HCT116 (cell line): ENCODE measurements at regions not wholly inside any gene's neighbourhood (a gene's known extent, or its start where the extent isn't known, plus 50 kb on each side); places are given as distances from the start of the nearest gene placed in this dataset.

Experiments used
- SP1 ChIP-seq: IDR thresholded peaks from 2 replicates; pipeline ENCODE4 v1.6.1; 2012; ENCODE audit warnings: low read depth
- TCF7L2 ChIP-seq: IDR thresholded peaks from 2 replicates; pipeline ENCODE4 v1.7.0; 2011; ENCODE audit warnings: borderline replicate concordance, inconsistent platforms; ENCODE audit not compliant: insufficient read depth, insufficient read length; ENCODE audit errors: extremely low read depth
- TF ChIP-seq, protein P1 (sequence below), 3 experiments: fragments of 200-600 bp in 1 of 3; sonication (generic) in 1 of 3; IDR thresholded peaks in 2 of 3; conservative IDR thresholded peaks in 1 of 3; 2 replicates each; pipeline ENCODE4 v1.5.1; 2012 to 2017; ENCODE audit warnings: low read depth in 2 of 3, low read length in 2 of 3, antibody characterized with exemption in 1 of 3, borderline replicate concordance in 1 of 3, control low read depth in 1 of 3, mild to moderate bottlenecking in 1 of 3, mixed read lengths in 1 of 3, mixed run types in 1 of 3, moderate library complexity in 1 of 3; ENCODE audit not compliant: insufficient read depth in 1 of 3

DNA sequence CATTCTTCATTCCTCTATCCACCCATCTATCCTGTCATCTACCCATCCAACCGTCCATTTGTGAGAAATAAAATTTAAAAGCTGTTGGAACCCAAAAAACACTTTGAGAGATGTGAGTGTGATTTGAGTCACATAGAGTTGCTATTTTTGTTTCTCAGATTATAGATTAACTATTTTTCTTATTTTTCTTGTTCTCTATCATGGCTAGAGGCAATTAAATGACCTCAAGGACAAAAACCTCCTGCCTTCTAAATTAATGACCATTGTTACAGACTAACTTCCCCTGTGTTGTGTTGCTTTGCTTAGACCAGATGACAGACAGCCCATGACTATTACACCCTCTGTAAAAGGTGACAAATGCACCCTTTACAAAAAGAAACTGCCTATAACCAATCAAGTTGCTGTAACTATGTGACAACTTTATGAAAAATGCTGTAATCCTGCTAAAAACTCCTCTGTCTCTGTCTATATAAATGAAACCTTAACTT lies 207.9 kb upstream of the CXCR4 start:
- TF ChIP-seq, protein P1, sequence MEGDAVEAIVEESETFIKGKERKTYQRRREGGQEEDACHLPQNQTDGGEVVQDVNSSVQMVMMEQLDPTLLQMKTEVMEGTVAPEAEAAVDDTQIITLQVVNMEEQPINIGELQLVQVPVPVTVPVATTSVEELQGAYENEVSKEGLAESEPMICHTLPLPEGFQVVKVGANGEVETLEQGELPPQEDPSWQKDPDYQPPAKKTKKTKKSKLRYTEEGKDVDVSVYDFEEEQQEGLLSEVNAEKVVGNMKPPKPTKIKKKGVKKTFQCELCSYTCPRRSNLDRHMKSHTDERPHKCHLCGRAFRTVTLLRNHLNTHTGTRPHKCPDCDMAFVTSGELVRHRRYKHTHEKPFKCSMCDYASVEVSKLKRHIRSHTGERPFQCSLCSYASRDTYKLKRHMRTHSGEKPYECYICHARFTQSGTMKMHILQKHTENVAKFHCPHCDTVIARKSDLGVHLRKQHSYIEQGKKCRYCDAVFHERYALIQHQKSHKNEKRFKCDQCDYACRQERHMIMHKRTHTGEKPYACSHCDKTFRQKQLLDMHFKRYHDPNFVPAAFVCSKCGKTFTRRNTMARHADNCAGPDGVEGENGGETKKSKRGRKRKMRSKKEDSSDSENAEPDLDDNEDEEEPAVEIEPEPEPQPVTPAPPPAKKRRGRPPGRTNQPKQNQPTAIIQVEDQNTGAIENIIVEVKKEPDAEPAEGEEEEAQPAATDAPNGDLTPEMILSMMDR (IDR thresholded peaks at IDR 0.05 in 2 of 3, conservative IDR thresholded peaks at IDR 0.05 in 1 of 3; ENCODE audit: borderline replicate concordance in 1 of 3, insufficient read depth in 1 of 3, low read depth in 2 of 3, low read length in 2 of 3): no peak
- TF ChIP-seq TCF7L2 (no peak), SP1 (no peak)
